K562 (cell line): ENCODE measurements at regions not wholly inside any gene's neighbourhood (a gene's known extent, or its start where the extent isn't known, plus 50 kb on each side); places are given as distances from the start of the nearest gene placed in this dataset.

Experiments
- ATAC-seq: fragments of 200-7000 bp; cut with Tn5 transposase; 3 replicates; pipeline ENCODE4 v1.9.1; 2020; ENCODE audit warnings: moderate library complexity
- BruUV-seq: library from RNA; stranded (reverse); fragments of 400-500 nt; replicated peaks from 2 replicates; lab custom pipeline; 2021; lab: Mats Ljungman, UMichigan
- CTCF ChIA-PET: fragments of 300-600 bp; formaldehyde crosslinking; extraction: SDS; loops from one replicate; lab custom pipeline; 2021; ENCODE audit warnings: low intra/inter-chr PET ratio; lab: Yijun Ruan, JAX
- POLR2A ChIA-PET: fragments of 300-600, 350-650 bp; sonication (Branson Sonifier 250); formaldehyde crosslinking; extraction: SDS; loops from one replicate; lab custom pipeline; 2021; ENCODE audit warnings: antibody characterized with exemption, inconsistent platforms; lab: Yijun Ruan, JAX
- DNase-seq, 4 experiments: peaks; one replicate each; pipeline versions ENCODE4 v3.0.0 to v3.0.0-alpha.2; 2011 to 2018; ENCODE audit warnings: low spot score in 3 of 4, mixed read lengths in 3 of 4; ENCODE audit errors: extremely low read depth in 1 of 4
- FAIRE-seq: peaks from 2 replicates; lab custom pipeline; 2011; peaks lifted over from hg19 to GRCh38; lab: Jason Lieb, UNC
- H2AFZ ChIP-seq: 2 replicates; pipeline ENCODE4 v1.6.0; 2011; ENCODE audit warnings: low read depth, low read length, control low read depth, inconsistent platforms
- H3K27ac ChIP-seq: fragments of 200-600 bp; 3 replicates; pipeline ENCODE4 v1.8.0; 2011; ENCODE audit warnings: low read depth, mild to moderate bottlenecking, control low read depth, inconsistent platforms, low read length, moderate library complexity, mixed read lengths; ENCODE audit errors: extremely low read depth
- H3K27me3 ChIP-seq, 2 experiments: fragments of 300-600 bp in 1 of 2; 2 replicates in 1 of 2; 3 replicates in 1 of 2; pipeline versions ENCODE4 v1.6.0 to v1.8.0; 2011; ENCODE audit warnings: inconsistent platforms in 2 of 2, low read length in 2 of 2, mild to moderate bottlenecking in 1 of 2, mixed read lengths in 1 of 2, moderate library complexity in 1 of 2; ENCODE audit not compliant: control insufficient read depth in 2 of 2, insufficient read depth in 2 of 2
- H3K36me3 ChIP-seq: fragments of 300-600 bp; 3 replicates; pipeline ENCODE4 v1.8.0; 2011; ENCODE audit warnings: mild to moderate bottlenecking, low read length, inconsistent platforms; ENCODE audit not compliant: control insufficient read depth, insufficient read depth
- H3K4me1 ChIP-seq, 2 experiments: fragments of 200-600 bp in 1 of 2; replicated peaks in 1 of 2; 2 replicates in 1 of 2; 3 replicates in 1 of 2; pipeline versions ENCODE4 v1.5.1 to v1.8.0; 2011; ENCODE audit warnings: inconsistent platforms in 2 of 2, low read length in 2 of 2, mild to moderate bottlenecking in 1 of 2, mixed read lengths in 1 of 2, moderate library complexity in 1 of 2; ENCODE audit not compliant: control insufficient read depth in 2 of 2, insufficient read depth in 2 of 2
- H3K4me2 ChIP-seq: 2 replicates; pipeline ENCODE4 v1.6.1; 2011; ENCODE audit warnings: low read length, control low read depth, inconsistent platforms, mixed read lengths; ENCODE audit not compliant: insufficient read depth
- H3K4me3 ChIP-seq: fragments of 200-600 bp; sonication (generic), shearing (Covaris generic); 2 replicates; pipeline ENCODE4 v1.5.1; 2016; ENCODE audit warnings: control low read depth, inconsistent platforms
- H3K79me2 ChIP-seq: fragments of 200-600 bp; 3 replicates; pipeline ENCODE4 v1.8.0; 2011; ENCODE audit warnings: low read length, inconsistent platforms; ENCODE audit not compliant: control insufficient read depth, insufficient read depth
- H3K9ac ChIP-seq, 2 experiments: 2 replicates each; pipeline versions ENCODE4 v1.6.0 to v1.6.1; 2011; ENCODE audit warnings: low read depth in 2 of 2, low read length in 2 of 2, control low read depth in 1 of 2, inconsistent platforms in 1 of 2, mild to moderate bottlenecking in 1 of 2, mixed read lengths in 1 of 2; ENCODE audit not compliant: insufficient read depth in 1 of 2
- H3K9me1 ChIP-seq: one replicate; pipeline ENCODE4 v1.6.0; 2011; ENCODE audit warnings: inconsistent platforms, mild to moderate bottlenecking, low read length, moderate library complexity; ENCODE audit not compliant: control insufficient read depth, insufficient read depth
- H3K9me3 ChIP-seq: replicated peaks from 2 replicates; pipeline ENCODE4 v1.5.1; 2011; ENCODE audit warnings: low read depth, low read length, inconsistent platforms; ENCODE audit not compliant: control insufficient read depth, insufficient read depth
- H4K20me1 ChIP-seq: replicated peaks from 2 replicates; pipeline ENCODE4 v1.6.1; 2011; ENCODE audit warnings: low read length, inconsistent platforms, mixed read lengths; ENCODE audit not compliant: control insufficient read depth, insufficient read depth
- BDP1 ChIP-seq: IDR thresholded peaks from 3 replicates; pipeline ENCODE4 v1.6.1; 2011; ENCODE audit not compliant: insufficient read length, insufficient read depth
- CAMTA2 ChIP-seq: fragments of 250-450 bp; sonication (Bioruptor Pico); conservative IDR thresholded peaks from 2 replicates; pipeline ENCODE4 v1.5.1; 2022
- CCAR2 ChIP-seq: fragments of 200-400 bp; formaldehyde crosslinking; IDR thresholded peaks from 2 replicates; pipeline ENCODE4 v1.6.1; 2017; ENCODE audit warnings: mild to moderate bottlenecking, low read depth, low read length
- COPS2 ChIP-seq: fragments of 450-650 bp; conservative IDR thresholded peaks from 2 replicates; pipeline ENCODE4 v1.6.1; 2016; ENCODE audit warnings: mild to moderate bottlenecking, moderate library complexity
- DPF2 ChIP-seq: fragments of 450-650 bp; IDR thresholded peaks from 2 replicates; pipeline ENCODE4 v1.6.1; 2016
- FOXK1 ChIP-seq: sonication (generic); formaldehyde crosslinking; IDR thresholded peaks from 2 replicates; pipeline ENCODE4 v1.8.0; 2022; ENCODE audit warnings: missing genetic modification reagents, mild to moderate bottlenecking, borderline replicate concordance
- HNRNPL ChIP-seq: fragments of 200-400 bp; formaldehyde crosslinking; IDR thresholded peaks from 2 replicates; pipeline ENCODE4 v1.6.1; 2017; ENCODE audit warnings: low read depth, mild to moderate bottlenecking, low read length
- HOMEZ ChIP-seq: fragments of 250-450 bp; sonication (Bioruptor Pico); IDR thresholded peaks from 2 replicates; pipeline ENCODE4 v1.4.0; 2020; ENCODE audit warnings: mild to moderate bottlenecking, moderate library complexity
- NEUROD1 ChIP-seq: fragments of 150-350 bp; IDR thresholded peaks from 2 replicates; pipeline ENCODE4 v1.6.1; 2014; ENCODE audit warnings: borderline replicate concordance, low read length, low read depth; ENCODE audit not compliant: partially characterized antibody
- PML ChIP-seq: IDR thresholded peaks from 2 replicates; pipeline ENCODE4 v1.6.1; 2012; ENCODE audit warnings: low read length, inconsistent platforms
- TEAD1 ChIP-seq, 2 experiments: fragments of 450-650 bp in 1 of 2; sonication (generic) in 1 of 2; formaldehyde crosslinking; IDR thresholded peaks; 2 replicates each; pipeline versions ENCODE4 v1.4.0 to v1.8.0; 2020 to 2022; ENCODE audit warnings: mild to moderate bottlenecking in 2 of 2, missing genetic modification reagents in 1 of 2
- ZNF347 ChIP-seq: fragments of 450-650 bp; formaldehyde crosslinking; IDR thresholded peaks from 2 replicates; pipeline ENCODE4 v1.4.0; 2020; ENCODE audit warnings: low read depth, mild to moderate bottlenecking, moderate library complexity
- WGBS: fragments of 100-300 bp; shearing (Covaris generic); methylation state at CpG from one replicate; pipeline ENCODE4 v1.1.6; 2016; ENCODE audit warnings: low coverage, mixed read lengths; ENCODE audit not compliant: insufficient coverage; ENCODE audit errors: missing lambda C conversion rate; 5-methylcytosine and 5-hydroxymethylcytosine counted together
- in situ Hi-C: fragments of 300-500 bp; cut with MboI; formaldehyde crosslinking; loops from 4 replicates; pipeline ENCODE4 v1.15.0; 2018; ENCODE audit warnings: inconsistent platforms, mixed read lengths
- intact Hi-C: fragments of 100-400 bp; cut with micrococcal nuclease; formaldehyde crosslinking; loops from 2 replicates; pipeline ENCODE4 v1.14.2; 2022
- TF ChIP-seq, protein P1 (sequence below): sonication (generic); formaldehyde crosslinking; IDR thresholded peaks from 2 replicates; pipeline ENCODE4 v1.8.0; 2022; ENCODE audit warnings: mild to moderate bottlenecking, missing genetic modification reagents
- TF ChIP-seq, protein P2 (sequence below): IDR thresholded peaks from 3 replicates; pipeline ENCODE4 v1.6.1; 2011; ENCODE audit warnings: borderline replicate concordance, mild to moderate bottlenecking; ENCODE audit not compliant: insufficient read length, insufficient read depth
- TF ChIP-seq, protein P3 (sequence below): fragments of 450-650 bp; formaldehyde crosslinking; conservative IDR thresholded peaks from 2 replicates; pipeline ENCODE4 v1.4.0; 2022; ENCODE audit warnings: mild to moderate bottlenecking, missing genetic modification characterization
- TF ChIP-seq, protein P4 (sequence below): IDR thresholded peaks from 2 replicates; pipeline ENCODE4 v1.6.1; 2011; ENCODE audit warnings: borderline replicate concordance, low read depth, mild to moderate bottlenecking, moderate library complexity, low read length; ENCODE audit not compliant: insufficient read depth, poor library complexity, severe bottlenecking

DNA sequence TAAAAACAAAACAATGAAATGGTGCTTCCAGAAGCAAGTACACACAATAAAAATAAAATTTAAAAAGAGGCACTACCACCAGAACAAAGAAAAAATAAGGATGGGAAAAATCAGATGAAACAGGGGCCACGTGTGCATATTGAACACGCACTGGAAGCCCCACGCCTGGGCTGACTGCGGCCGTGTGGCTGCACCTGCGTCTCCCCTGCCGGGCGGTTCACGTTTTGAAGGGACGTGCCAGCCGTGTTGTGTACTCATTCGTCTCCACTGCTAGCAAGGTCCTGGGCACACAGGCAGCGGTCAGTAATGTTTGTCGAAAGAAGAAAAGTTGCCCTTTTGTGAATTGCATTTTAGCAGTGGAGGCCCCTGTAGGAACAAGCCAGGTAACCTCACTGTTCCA is 255.9 kb upstream of the RNF32 start:
- Histone ChIP-seq H3K27me3 (peaks cover 34 to 71% of the 10 kb centered on the region in 2 experiments), H3K36me3 (no peaks in the 10 kb centered on the region), H3K9me3 (no peaks in the 10 kb centered on the region), H3K27ac (no peak overlapping the region), H3K9me1 (no peaks in the 10 kb centered on the region), H2AFZ (no peak overlapping the region), H3K4me3 (no peak overlapping the region), H3K4me1 (no peaks in the 10 kb centered on the region), H3K9ac (no peak overlapping the region), H3K4me2 (no peak overlapping the region), H3K79me2 (no peaks in the 10 kb centered on the region), H4K20me1 (peaks cover 10% of the 10 kb centered on the region; the same call in 1 of the 2 replicates)
- no peak for FAIRE-seq
- BruUV-seq: no TSS peak
- ChIA-PET CTCF (no interaction called here), POLR2A (interaction anchor here (0.7 kb wide), 1 partner anchor 30 kb away, joined by 3 read pairs; no protein-coding TSS in a partner anchor)
- DNase-seq: no peak
- intact Hi-C loops: no loop called here
- in situ Hi-C loops: no loop called here
- no peak for ATAC-seq
- 0% methylated on average over 14 of the region's 14 CpGs for WGBS
- TF ChIP-seq, protein P1, sequence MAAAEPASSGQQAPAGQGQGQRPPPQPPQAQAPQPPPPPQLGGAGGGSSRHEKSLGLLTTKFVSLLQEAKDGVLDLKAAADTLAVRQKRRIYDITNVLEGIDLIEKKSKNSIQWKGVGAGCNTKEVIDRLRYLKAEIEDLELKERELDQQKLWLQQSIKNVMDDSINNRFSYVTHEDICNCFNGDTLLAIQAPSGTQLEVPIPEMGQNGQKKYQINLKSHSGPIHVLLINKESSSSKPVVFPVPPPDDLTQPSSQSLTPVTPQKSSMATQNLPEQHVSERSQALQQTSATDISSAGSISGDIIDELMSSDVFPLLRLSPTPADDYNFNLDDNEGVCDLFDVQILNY (CRISPR knock-in tag): no peak
- TF ChIP-seq ZNF347 (CRISPR knock-in tag): no peak
- TF ChIP-seq HNRNPL: no peak
- no peak for TF ChIP-seq CAMTA2
- TF ChIP-seq, protein P2, sequence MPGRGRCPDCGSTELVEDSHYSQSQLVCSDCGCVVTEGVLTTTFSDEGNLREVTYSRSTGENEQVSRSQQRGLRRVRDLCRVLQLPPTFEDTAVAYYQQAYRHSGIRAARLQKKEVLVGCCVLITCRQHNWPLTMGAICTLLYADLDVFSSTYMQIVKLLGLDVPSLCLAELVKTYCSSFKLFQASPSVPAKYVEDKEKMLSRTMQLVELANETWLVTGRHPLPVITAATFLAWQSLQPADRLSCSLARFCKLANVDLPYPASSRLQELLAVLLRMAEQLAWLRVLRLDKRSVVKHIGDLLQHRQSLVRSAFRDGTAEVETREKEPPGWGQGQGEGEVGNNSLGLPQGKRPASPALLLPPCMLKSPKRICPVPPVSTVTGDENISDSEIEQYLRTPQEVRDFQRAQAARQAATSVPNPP: no peak
- no peak for TF ChIP-seq TEAD1 (CRISPR knock-in tag; IDR thresholded peaks at IDR 0.05)
- no peak for TF ChIP-seq HOMEZ
- no peak for TF ChIP-seq COPS2
- no peak for TF ChIP-seq CCAR2
- no peak for TF ChIP-seq DPF2
- TF ChIP-seq, protein P3, sequence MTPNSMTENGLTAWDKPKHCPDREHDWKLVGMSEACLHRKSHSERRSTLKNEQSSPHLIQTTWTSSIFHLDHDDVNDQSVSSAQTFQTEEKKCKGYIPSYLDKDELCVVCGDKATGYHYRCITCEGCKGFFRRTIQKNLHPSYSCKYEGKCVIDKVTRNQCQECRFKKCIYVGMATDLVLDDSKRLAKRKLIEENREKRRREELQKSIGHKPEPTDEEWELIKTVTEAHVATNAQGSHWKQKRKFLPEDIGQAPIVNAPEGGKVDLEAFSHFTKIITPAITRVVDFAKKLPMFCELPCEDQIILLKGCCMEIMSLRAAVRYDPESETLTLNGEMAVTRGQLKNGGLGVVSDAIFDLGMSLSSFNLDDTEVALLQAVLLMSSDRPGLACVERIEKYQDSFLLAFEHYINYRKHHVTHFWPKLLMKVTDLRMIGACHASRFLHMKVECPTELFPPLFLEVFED (CRISPR knock-in tag): no peak
- TF ChIP-seq PML: no peak
- no peak for TF ChIP-seq NEUROD1
- no peak for TF ChIP-seq BDP1
- no peak for TF ChIP-seq FOXK1 (CRISPR knock-in tag)
- TF ChIP-seq, protein P4, sequence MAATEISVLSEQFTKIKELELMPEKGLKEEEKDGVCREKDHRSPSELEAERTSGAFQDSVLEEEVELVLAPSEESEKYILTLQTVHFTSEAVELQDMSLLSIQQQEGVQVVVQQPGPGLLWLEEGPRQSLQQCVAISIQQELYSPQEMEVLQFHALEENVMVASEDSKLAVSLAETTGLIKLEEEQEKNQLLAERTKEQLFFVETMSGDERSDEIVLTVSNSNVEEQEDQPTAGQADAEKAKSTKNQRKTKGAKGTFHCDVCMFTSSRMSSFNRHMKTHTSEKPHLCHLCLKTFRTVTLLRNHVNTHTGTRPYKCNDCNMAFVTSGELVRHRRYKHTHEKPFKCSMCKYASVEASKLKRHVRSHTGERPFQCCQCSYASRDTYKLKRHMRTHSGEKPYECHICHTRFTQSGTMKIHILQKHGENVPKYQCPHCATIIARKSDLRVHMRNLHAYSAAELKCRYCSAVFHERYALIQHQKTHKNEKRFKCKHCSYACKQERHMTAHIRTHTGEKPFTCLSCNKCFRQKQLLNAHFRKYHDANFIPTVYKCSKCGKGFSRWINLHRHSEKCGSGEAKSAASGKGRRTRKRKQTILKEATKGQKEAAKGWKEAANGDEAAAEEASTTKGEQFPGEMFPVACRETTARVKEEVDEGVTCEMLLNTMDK: no peak
